DMS 273 treated with DMSO at 0.1 percent for 48 hours (cell line): ENCODE measurements at regions not wholly inside any gene's neighbourhood (a gene's known extent, or its start where the extent isn't known, plus 50 kb on each side); places are given as distances from the start of the nearest gene placed in this dataset.
"Not testable (repeated sequence)": the region's sequence is repeated elsewhere in the genome, so short reads cannot be mapped to it uniquely, and the experiment has no call there.

Experiments used
- DNase-seq: peaks from one replicate; lab custom pipeline; 2025; lab: John Stamatoyannopoulos, UW

DNA sequence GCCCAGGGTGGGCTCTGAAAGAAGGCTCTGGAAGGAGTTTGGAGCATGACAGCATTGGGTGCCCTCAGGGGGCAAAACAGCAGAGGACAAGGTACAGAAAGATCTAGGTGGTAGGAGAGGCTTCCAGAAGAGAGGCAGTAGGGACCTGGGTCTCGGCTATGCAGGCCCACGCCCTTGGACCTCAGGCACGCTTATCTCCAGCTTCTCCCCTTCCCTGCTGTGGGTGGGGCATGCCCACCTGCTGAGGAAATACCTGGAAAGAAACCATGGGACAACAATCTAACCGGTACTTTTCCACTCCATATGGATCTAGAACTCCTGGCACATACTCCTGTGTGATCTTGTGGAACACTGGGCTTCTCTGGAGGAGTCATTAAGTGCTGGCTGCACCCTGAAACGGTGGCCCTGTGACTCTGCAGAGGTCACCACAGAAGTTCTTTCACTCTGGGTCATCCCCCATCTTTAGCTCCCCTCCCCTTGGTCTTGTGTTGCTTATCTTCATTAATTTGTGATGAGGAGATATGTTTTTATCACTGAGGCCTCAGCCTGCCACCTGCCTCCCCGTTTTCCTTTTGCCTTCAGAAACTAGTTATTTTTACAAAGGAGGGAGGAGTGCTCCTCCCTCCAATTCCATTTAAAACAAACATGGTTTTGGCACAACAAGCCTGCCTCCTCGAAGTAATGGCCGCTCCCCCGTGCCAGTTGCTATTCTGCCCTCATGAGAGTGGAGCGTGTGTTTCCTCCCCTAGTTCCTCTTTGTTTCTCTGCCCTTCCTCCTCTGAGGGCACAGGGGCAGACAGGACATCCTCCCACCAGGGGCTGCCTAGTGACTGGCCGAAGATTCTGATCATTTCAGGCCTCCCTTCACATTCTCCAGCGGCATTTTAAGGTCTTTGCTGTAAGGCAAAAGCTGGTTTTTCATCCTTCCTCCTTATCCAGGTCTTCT, 78.0 kb upstream of the ATP5PO start:
- no peak for DNase-seq

DNA sequence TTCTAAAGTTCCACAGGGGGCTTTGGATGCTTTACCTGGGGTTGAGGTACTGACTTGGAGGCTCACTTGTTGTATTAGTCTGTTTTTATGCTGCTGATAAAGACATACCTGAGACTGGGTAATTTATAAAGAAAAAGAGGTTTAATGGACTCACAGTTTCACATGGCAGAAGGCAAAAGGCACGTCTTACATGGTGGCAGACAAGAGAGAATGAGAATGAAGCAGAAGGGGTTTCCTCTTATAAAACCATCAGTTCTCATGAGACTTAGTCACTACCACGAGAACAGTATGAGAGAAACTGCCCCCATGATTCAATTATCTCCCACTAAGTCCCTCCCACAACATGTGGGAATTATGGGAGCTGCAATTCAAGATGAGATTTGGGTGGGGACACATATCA, 76.8 kb upstream of the ATP5PO start:
- DNase-seq: not testable (repeated sequence)

DNA sequence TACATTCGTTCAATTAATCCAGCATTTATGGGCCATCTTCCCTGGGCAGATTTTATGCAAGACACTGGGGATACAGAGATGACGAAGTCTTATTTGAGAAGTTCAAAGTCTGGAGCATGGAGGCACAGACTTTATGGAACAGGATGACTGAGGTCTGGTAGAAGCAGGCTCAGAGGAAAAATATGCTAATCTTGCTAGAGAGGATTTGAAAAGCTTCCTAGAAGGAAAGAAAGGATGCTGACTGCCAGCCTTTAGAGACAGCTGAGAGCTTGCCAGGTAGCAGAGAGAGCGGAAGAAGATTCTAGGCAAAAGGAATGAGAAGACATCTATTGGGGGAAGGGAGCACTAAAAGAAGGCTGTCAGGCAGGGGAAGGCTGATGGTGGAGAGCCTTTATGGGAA, 75.5 kb upstream of the ATP5PO start:
- no peak for DNase-seq

DNA sequence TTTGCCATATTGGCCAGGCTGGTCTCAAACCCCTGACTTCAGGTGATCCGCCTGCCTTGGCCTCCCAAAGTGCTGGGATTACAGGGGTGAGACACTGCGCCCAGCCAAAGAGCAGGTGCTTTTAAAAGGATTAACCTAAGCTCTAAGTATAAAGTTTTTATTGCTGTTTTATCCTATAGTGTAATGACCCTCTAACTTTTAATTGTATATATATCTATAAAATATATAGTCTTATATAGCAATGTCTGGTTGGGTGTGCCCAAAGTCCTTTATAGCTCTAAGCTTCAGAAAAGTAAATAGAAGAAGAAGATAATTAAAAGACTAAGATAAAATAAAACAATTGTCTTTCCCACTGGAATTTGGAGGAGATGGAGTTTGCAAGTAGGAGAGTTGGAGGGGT, 73.8 kb upstream of the ATP5PO start:
- no peak for DNase-seq

DNA sequence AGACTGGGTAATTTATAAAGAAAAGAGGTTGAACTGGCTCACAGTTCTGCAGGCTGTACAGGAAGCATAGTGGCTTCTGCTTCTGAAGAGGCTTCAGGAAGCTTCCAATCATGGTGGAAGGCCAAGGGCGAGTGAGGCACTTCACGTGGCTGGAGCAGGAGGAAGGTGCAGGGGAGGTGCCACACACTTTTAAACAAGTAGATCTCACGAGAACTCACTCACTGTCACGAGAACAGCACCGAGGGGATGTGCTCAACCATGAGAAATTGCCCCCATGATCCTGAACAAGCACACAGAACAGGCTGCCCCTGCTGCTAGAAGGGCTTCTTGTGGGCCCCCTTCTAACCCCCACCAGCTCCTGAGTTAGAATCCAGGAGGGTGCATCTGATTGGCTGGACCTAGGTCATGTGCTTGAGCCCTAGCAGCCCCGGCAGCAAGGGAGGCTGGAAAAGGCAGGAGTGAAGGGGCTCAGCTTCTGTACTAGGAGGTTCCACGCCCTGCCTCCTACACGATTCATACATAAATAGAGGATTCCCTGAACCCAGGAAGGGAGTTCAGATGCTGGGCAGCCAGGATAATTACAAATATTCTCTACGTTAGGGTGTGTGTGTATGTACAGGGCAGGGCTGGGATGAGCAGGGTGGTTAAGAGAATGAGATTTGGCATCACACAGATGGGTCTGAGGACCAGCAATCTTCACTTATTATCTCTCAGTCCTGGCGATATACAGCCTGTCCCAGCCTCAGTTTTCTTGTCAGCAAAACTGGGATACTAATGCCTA, 72.8 kb upstream of the ATP5PO start:
- DNase-seq: no peak

DNA sequence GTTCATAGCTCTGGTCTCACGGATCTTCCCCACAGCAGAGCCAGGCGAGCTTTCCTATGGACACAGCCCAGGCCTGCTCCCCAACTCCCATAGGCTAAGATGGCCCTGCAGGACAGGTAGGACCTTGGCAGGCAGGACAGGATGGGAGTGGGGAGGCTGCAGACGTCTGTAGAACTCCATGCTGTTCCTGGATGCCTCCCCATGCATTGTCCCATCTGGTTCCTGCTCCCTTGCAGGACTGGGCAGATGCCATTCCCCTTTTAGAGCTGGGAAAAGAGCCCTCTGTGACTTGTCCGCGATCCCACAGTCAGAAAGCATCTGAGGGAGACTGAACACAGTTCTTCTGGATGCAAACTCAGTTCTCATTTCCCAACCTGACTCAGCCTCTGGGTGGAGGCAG, 71.9 kb upstream of the ATP5PO start:
- no peak for DNase-seq

DNA sequence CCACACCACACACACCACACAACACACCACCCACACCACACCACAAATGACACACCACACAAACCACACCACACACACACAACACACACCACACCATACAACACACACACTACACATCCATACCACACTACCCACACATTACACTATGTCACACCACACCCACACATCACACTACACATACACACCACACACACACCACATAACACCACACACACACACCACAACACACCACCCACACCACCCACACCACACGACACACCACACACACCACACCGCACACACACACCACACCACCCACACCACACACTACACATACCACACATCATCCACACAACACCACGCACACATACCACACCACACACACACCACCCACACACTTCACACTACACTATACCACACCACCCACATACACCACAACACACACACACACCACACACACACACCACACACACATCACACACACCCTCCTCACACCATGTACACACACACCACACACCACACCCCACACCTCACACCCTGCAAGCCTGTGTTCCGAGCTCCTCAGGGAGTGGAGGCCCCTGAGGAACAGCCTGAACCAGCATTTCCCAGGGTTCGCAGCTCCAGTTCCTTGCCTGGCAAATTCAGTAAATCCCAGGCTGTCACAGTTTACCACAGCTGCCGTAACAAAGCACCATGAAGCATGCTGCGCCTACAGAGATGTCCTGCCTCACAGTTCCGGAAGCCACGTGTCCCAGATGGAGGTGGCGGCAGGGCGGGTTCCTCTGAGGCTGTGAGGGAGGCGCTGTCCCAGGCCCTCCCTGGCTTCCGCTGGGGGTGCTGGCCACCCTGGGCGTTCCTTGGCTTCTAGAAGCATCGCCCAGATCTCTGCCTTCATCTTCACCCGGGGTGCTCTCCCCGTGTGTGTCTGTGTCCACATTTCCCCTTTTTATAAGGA, 69.8 kb upstream of the ATP5PO start:
- no peak for DNase-seq

DNA sequence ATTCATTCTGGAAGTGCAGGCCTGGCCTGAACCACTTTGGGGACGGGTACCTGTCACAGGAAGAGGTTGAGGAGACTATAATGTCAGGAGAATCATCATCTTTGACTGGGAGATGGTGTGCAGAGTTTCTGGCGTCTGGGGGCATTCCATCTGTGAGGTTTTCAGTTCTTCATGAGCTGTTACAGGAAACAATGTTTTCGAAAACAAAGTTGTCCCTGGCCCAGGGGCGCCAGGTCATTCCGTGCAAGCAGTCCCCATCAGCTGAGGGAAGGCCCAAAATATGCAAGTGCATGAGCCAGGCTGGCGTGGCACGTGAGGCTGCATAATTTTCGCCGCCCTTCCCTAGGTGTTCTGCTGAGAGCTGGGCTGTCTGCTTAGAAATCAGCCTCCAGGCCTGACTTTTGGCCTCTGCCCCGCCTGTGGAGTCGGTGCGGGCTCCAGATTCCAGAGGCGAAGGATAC, 68.4 kb upstream of the ATP5PO start:
- no peak for DNase-seq

DNA sequence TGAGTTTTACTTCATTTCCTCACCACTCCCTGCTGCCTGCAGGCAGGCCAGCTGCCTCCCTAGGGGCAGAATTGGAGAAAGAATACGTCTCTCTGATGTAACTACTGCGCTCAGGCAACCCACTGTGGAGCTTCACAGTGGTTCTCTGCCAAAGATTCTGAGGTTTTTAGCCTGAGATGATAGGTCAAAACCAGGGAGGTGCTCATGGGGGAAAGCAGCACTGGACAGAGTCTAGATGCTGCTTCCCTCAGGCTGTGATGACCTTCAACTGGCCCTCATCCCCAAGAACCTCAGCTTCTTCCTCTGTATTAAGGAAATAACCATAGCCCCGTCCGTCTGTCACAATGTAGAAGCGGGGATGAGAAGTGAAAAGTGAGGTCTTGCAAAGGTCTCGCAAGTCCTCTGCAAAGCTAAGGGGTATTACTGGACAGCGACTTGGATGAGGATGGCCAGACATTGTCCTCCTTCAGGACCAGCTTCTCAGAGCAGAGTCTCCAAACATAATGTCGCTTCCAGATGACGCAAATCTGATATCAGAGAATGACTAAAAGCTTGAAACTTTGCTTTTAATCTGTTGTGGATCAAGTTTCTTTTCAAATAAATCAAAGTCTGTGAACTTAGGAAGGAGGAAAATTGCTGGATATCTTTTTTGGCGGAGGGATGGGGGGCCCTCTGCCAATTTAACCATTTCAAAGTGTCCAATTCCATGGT, 65.9 kb upstream of the ATP5PO start:
- DNase-seq: no peak

DNA sequence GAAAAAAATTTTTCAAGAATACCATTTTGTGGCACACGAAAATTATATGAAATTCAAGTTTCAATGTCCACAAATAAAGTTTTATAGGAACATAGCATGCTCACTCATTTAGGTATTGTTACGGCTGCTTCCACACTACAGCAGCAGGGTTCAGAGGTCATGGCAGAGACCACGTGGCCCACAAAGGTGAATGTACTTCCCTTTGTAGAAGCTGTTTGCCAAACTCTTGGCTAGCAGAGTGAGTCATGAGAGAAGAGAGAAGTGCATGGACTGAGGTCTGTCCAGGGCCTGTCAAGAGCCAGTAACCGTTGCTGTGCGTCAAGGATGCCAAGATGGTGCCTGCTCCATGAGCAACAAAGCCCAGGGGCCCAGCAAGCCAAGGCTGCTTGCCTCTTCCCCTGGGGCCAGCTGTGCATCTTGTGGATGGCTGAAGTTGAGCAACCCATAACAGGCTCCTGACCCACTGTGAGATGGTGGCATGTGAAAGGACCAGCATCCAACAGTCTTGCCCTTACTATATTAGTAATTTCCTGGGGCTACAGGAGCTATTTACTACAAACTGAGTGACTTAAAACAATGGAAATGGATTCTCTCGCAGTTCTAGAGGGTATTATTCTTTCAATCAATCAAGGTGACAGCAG, 64.8 kb upstream of the ATP5PO start:
- DNase-seq: no peak

DNA sequence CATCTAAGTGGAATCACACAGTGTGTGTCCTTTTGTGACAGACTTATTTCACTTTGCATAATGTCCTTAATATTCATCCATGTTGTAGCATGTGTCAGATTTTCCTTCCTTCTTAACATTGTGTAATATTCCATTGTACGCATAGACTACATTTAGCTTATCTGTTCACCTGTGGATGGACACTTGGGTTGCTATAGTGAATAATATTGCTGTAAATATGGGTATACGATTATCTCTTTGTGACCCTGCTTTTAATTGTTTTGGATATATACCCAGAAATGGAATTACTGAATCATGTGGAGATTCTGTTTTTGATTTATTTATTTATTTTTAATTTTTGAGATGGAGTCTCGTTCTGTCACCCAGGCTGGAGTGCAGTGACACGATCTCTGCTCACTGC, 63.0 kb upstream of the ATP5PO start:
- DNase-seq: no peak

DNA sequence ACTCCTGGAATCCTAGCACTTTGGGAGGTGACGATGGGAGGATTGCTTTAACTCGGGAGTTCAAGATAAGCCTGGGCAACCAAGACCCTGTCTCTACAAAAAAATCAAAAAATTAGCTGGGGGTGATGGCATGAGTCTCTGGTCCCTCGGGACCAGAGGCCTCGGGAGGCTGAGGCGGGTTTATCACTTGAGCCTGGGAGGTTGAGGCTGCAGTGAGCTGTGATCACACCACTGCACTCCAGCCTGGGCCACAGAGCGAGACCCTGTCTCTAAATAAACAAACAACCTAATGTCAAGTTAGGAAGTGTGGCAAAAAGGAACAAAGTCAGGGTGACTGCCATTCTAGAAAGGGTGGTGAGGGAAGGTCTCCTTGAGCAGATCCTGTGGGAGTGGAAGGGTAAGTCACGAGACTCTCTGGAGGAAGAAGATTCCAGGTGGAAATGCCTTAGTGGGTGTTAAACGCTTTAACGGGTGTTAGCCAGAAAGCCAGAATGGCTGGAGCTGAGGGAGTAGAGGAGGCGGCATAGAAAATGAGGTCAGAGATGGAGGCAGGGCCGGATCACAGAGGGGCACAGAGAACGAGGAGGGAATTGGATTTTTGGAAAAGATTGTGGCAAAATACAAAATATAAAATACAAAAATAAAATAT, 62.2 kb upstream of the ATP5PO start:
- no peak for DNase-seq

DNA sequence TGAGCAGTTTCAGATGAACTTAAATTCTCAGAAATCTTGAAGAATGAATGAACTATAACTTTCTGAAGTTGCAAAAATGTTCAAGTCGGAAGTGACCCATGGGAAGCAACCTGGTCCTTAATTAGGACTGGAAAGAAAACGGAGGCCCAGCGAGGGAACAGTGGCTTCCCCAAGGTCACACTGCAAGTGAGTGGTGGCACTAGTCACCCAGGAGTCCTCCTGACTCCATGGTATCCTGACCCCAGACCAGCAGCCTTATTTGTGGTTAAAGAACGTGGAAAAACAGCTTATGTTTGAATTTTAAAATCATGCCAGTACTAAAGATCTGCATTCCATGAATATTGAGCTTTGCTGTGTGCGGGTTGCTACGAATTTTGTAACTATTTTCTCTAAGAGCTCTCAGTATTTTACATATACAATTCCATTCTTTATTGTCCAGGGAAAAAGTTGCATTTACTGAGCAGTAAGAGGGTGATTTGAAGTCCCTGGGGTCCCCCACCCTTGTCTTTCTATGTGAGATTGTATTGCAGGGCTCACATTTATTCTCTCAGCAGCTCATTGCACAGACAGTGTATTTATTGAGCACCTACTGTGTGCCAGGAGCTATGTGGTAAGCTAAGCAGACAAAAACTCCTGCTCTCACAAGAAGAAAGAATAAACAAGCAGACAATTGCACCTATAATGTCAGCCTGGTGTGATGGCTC, 61.6 kb upstream of the ATP5PO start:
- DNase-seq: no peak

DNA sequence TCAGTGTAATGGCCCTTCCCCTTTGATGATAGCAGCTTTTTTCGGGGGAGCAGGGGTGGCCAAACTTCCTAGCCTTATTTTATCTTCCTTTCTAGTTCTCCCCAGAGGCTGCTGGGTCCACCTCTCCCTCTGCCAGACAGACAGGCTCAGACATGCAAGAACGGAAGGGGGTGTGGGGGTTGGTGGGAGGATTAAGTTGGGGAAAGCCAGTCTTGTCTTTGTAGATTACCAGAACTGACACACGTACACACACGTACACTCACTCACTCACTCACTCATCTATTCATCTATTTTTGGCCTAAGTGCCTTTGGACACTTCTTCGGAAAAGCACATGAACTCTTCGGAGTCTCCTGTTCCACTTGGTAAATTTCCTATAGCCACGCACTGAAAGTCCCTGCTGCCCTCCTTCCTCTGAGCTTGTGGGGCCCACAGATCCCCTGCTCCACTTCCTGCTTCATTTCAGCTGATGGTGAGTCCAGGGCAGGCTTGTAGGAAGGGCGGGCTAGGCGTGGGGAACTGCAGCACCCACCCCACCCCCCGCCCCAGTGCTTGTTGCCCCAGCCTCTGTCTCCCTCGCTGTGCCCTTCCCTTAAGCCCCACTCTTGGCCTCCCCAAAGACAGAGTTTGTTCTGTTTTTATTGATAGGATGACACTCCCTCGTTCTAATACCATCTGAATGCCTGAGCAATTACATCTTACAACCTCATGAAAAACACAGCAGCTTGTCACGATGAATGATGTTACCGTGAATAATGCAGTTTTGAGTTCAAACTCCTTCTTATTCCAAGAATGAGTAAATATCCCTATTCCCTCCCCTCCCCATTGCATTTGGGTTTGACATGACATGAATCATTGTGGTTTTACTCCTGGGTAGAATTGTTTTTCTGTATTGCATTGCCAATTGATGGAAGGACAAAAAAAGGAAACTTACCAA, 60.7 kb upstream of the ATP5PO start:
- no peak for DNase-seq

DNA sequence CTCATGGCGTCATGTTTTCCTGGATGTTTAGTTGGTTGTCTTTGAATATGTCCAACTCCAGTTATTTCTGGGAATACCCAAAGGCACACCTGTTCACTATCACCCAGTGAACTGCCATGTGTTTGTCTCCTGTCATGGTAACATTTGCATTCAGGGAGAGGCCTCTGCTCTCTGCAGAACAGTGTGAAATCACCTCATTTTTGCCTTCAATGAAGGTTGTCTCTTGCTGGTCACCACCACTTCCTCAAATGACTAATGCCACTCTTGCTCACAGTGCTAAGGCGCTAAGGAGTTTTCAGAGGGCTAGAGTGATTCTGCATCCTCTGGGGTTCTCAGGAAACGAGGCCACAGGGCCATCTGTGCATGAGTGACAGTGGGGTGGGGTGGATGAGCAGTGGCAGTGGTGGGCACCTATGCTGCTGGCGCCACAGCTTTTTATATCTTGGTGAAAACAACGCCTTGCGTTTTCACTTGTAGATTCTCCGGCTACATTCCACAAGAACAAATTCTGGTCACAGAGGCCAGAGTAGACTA, 60.0 kb upstream of the ATP5PO start:
- no peak for DNase-seq

DNA sequence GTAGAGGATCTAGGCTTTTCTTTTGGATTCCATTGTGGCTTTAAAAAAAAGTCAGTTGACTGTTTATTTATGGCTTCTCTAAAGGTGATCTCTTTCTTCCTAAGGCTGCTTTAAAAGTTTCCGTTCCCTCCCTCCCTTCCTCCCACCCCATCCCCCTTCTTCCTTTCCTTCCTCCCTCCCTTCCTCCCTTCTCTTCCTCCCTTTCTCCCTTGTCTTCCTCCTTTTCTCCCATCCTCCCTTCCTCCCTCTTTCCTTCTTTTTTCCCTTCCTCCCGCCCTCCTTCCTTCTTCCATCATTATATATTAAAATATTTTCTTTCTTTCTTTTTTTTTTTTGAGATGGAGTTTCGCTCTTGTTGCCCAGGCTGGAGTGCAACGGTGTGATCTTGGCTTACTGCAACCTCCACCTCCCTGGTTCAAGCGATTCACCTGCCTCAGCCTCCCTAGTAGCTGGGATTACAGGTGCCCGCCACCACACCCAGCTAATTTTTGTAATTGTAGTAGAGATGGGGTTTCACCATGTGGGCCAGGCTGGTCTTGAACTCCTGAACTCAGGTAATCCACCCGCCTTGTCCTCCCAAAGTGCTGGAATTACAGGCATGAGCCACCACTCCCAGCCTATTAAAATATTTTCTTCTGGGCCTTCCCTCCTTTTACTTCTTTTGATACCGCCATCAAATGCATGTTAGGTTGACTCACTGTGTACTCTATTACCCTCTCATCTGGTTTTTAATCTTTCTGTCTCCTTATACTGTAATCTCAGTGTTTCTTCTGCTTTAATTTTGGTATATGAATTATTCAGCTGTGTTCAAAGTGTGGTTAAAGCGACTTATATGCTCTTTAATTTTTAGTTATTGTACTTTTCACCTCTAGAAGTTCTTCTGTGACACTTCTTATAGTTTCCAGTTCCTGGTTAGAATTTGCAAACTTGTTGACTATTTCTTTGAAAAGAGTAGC, 59.2 kb upstream of the ATP5PO start:
- DNase-seq: no peak

DNA sequence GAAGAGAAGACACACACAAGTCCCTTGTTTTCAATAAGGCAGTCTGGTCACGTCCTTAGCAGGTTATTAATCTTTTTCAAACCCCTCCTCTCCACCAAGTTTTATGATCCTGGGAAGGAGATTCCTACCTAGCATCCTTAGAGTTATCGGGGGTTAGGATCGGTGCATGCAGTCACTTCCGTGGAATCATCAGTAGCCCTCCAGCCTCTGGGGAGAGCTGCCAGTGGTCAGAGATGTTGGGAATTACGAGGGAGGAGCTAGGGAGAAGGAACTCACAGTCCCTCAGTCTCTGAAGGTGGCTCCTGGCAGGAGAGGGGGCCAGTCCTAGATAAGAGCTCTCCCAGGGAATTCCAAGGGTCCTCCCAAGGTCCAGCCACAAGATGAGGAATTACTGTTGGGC, 57.7 kb upstream of the ATP5PO start:
- no peak for DNase-seq
